SJCRH30 (cell line): ENCODE measurements at regions not wholly inside any gene's neighbourhood (a gene's known extent, or its start where the extent isn't known, plus 50 kb on each side); places are given as distances from the start of the nearest gene placed in this dataset.

ENCODE experiments used
- DNase-seq, 2 experiments: peaks; one replicate each; pipeline ENCODE4 v3.0.0-alpha.2; 2015 to 2020
- H3K27ac ChIP-seq: fragments of 250-450 bp; sonication (Bioruptor Pico); 2 replicates; pipeline ENCODE4 v1.5.1; 2020; ENCODE audit warnings: mild to moderate bottlenecking, moderate library complexity
- H3K27me3 ChIP-seq: fragments of 250-450 bp; sonication (Bioruptor Pico); 2 replicates; pipeline ENCODE4 v1.5.1; 2020; ENCODE audit warnings: mild to moderate bottlenecking, moderate library complexity
- H3K36me3 ChIP-seq: fragments of 250-450 bp; sonication (Bioruptor Pico); 2 replicates; pipeline ENCODE4 v1.5.1; 2020; ENCODE audit warnings: mild to moderate bottlenecking, moderate library complexity
- H3K4me1 ChIP-seq: fragments of 250-450 bp; sonication (Bioruptor Pico); 2 replicates; pipeline ENCODE4 v1.5.1; 2020; ENCODE audit warnings: mild to moderate bottlenecking, moderate library complexity
- H3K4me3 ChIP-seq: fragments of 250-450 bp; sonication (Bioruptor Pico); 2 replicates; pipeline ENCODE4 v1.5.1; 2020; ENCODE audit warnings: mild to moderate bottlenecking, moderate library complexity
- H3K9me3 ChIP-seq: fragments of 250-450 bp; sonication (Bioruptor Pico); replicated peaks from 2 replicates; pipeline ENCODE4 v1.5.1; 2020; ENCODE audit warnings: mild to moderate bottlenecking, moderate library complexity

DNA sequence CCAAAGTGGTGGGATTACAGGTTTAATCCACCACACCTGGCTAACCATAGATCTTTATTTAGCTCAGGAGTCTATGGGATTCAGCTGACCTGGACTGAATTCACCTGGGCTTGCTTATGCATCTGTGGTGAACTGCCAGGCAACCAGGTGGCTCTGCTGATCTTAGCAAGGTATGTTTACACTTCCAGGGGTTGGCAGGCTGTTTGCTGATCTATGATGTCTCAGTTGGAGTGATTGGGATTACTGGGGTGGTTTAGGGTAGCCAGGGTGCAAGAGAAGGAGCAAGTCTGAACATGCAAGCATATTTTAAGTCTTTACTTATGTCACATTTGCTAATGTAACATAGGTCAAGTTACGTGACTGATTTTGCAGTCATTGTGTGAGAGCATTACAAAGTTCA lies 63.6 kb upstream of the JAK2 start:
- H3K36me3 ChIP-seq, result no peaks in the 10 kb centered on the region
- no peaks in the 10 kb centered on the region for H3K27me3 ChIP-seq
- H3K4me3 ChIP-seq, result no peak overlapping the region
- no peak for DNase-seq
- no peaks in the 10 kb centered on the region for H3K4me1 ChIP-seq
- no peaks in the 10 kb centered on the region for H3K9me3 ChIP-seq
- no peak overlapping the region for H3K27ac ChIP-seq

DNA sequence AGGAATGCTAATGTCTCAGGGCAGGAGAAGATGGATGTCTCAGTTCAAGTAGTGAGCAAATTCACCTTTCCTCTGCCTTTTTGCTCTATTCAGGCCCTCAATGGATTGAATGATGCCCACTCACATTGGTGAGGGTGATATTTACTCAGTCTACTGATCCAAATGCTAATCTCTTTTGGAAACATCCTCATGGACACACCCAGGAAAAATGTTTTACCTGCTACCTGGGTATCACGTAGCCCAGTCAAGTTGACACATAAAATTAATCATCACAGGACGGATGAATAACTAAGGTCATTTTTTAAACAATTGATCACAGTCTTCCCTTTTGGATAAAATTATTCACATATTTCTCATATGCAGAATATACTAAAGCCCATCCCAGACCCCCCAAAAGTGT lies 63.0 kb upstream of the JAK2 start:
- Histone ChIP-seq H3K27me3 (no peaks in the 10 kb centered on the region), H3K27ac (no peak overlapping the region)

GRCh38 chr9:4922730-4923129 lies 62.3 kb upstream of the JAK2 start:
- Histone ChIP-seq H3K27me3 (no peaks in the 10 kb centered on the region), H3K4me1 (no peaks in the 10 kb centered on the region), H3K27ac (no peak overlapping the region), H3K4me3 (no peak overlapping the region), H3K36me3 (no peaks in the 10 kb centered on the region), H3K9me3 (no peaks in the 10 kb centered on the region)
- no peak for DNase-seq

More for the DNA sequence above, 63.0 kb upstream of the JAK2 start:
- H3K4me3 ChIP-seq, result no peak overlapping the region
- H3K9me3 ChIP-seq, result no peaks in the 10 kb centered on the region
- H3K36me3 ChIP-seq, result no peaks in the 10 kb centered on the region
- no peaks in the 10 kb centered on the region for H3K4me1 ChIP-seq
- DNase-seq, result no peak

- no peaks in the 10 kb centered on the region for H3K9me3 ChIP-seq
- no peaks in the 10 kb centered on the region for H3K4me1 ChIP-seq
- DNase-seq, result no peak
- no peak overlapping the region for H3K27ac ChIP-seq
- H3K36me3 ChIP-seq, result no peaks in the 10 kb centered on the region
- H3K4me3 ChIP-seq, result no peak overlapping the region
- no peaks in the 10 kb centered on the region for H3K27me3 ChIP-seq
Observed at GRCh38 chr9:4923141-4923540, 61.9 kb upstream of the JAK2 start.

- Histone ChIP-seq H3K36me3 (no peaks in the 10 kb centered on the region), H3K9me3 (no peaks in the 10 kb centered on the region), H3K4me3 (no peak overlapping the region), H3K4me1 (no peaks in the 10 kb centered on the region), H3K27ac (no peak overlapping the region), H3K27me3 (no peaks in the 10 kb centered on the region)
- DNase-seq, result peak in 1 of 2 experiments; percentile 8
Observed at GRCh38 chr9:4923580-4924544, 61.2 kb upstream of the JAK2 start.

GRCh38 chr9:4926239-4926638 lies 58.8 kb upstream of the JAK2 start:
- Histone ChIP-seq H3K27ac (no peak overlapping the region), H3K9me3 (no peaks in the 10 kb centered on the region), H3K4me3 (no peak overlapping the region), H3K27me3 (no peaks in the 10 kb centered on the region), H3K36me3 (no peaks in the 10 kb centered on the region), H3K4me1 (no peaks in the 10 kb centered on the region)
- no peak for DNase-seq

DNA sequence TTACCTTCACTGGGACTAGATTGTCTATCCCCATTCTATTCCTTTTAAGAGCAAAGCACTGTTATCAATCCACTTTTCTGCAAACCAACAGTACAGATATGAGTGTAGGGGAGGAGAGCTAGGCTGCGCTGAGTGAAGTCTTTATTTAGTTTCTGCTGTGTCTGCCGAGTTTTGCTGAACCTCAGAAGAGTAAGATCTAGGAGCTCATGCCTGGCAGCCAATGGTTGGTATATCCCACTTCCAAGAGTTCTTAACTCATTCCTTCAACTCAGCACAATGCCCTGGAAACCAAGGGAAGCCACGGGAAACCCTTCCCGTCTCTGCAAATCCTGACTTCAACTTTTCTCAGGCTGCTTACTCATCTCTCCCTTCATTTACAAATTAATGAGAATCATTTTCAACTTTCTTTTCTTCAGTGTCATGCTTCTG lies 58.0 kb upstream of the JAK2 start:
- H3K27ac ChIP-seq, result no peak overlapping the region
- H3K9me3 ChIP-seq, result no peaks in the 10 kb centered on the region
- no peaks in the 10 kb centered on the region for H3K36me3 ChIP-seq
- no peak for DNase-seq
- no peak overlapping the region for H3K4me3 ChIP-seq
- no peaks in the 10 kb centered on the region for H3K27me3 ChIP-seq
- H3K4me1 ChIP-seq, result no peaks in the 10 kb centered on the region

- Histone ChIP-seq H3K4me1 (no peaks in the 10 kb centered on the region), H3K9me3 (no peaks in the 10 kb centered on the region), H3K4me3 (no peak overlapping the region), H3K27ac (no peak overlapping the region), H3K27me3 (no peaks in the 10 kb centered on the region), H3K36me3 (no peaks in the 10 kb centered on the region)
- DNase-seq, result no peak
Observed at GRCh38 chr9:4927701-4928100, 57.4 kb upstream of the JAK2 start.

DNA sequence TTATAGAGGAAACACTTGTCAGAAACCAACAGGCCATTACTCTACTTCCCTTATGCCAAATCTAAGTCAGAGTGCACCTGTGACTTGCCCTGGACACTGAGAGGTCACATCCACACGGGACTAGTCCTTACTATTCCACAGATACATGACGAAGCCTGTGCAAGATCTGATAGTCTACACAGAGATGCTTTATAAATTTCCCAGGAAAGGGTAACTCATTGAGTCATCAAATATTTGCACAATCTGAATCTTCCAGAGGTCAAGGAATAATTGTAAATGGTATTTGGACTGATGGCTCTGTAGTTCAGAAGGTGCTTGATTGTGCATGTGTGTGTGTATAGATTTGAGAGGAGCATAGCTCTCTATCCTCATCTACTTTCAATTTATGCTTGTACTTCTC lies 55.2 kb upstream of the JAK2 start:
- no peaks in the 10 kb centered on the region for H3K9me3 ChIP-seq
- H3K4me3 ChIP-seq, result no peak overlapping the region
- no peaks in the 10 kb centered on the region for H3K36me3 ChIP-seq
- no peaks in the 10 kb centered on the region for H3K4me1 ChIP-seq
- no peaks in the 10 kb centered on the region for H3K27me3 ChIP-seq
- no peak overlapping the region for H3K27ac ChIP-seq
- DNase-seq, result no peak

GRCh38 chr9:4932681-4933080 lies 52.4 kb upstream of the JAK2 start:
- H3K4me3 ChIP-seq, result no peak overlapping the region
- H3K27me3 ChIP-seq, result no peaks in the 10 kb centered on the region
- no peak overlapping the region for H3K27ac ChIP-seq
- no peak for DNase-seq
- no peaks in the 10 kb centered on the region for H3K9me3 ChIP-seq
- H3K4me1 ChIP-seq, result no peaks in the 10 kb centered on the region
- no peaks in the 10 kb centered on the region for H3K36me3 ChIP-seq

GRCh38 chr9:4933177-4933576 lies 51.9 kb upstream of the JAK2 start:
- no peaks in the 10 kb centered on the region for H3K36me3 ChIP-seq
- no peaks in the 10 kb centered on the region for H3K27me3 ChIP-seq
- H3K27ac ChIP-seq, result no peak overlapping the region
- DNase-seq, result no peak
- no peaks in the 10 kb centered on the region for H3K9me3 ChIP-seq
- no peaks in the 10 kb centered on the region for H3K4me1 ChIP-seq
- H3K4me3 ChIP-seq, result no peak overlapping the region

GRCh38 chr9:4933861-4934260 lies 51.2 kb upstream of the JAK2 start:
- H3K36me3 ChIP-seq, result no peaks in the 10 kb centered on the region
- no peaks in the 10 kb centered on the region for H3K27me3 ChIP-seq
- no peak overlapping the region for H3K27ac ChIP-seq
- no peaks in the 10 kb centered on the region for H3K9me3 ChIP-seq
- no peaks in the 10 kb centered on the region for H3K4me1 ChIP-seq
- no peak overlapping the region for H3K4me3 ChIP-seq
- DNase-seq, result no peak

DNA sequence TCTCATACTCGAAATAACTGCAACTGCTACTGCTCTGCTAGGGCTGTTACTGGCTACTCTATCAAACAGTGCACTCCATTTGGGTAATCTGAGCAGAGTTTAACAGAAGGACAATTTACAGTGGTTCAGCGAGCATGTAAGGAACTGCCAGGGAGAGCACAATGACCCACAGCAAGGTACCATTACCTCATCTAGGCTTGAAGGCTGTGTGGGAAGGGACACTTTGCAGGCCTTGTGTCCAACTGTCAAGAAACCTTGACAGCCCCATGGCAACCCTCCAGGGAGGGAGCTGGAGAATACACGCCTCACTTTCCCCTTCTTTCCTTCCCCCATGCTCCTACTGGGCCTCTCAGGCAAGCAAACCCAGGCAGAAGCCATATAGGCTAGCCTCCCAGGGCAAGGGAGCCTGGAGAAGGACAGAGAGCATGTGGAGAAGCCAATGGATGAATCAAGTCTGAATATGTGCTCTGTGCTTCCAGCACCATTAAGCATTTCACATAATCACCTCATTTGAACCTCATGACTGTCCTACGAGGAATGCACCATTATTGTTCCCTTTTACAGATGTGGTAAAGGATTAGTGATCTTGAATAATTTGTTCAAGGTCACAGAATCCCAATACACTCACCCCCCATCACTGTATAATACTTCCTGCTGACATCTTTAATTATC lies 49.9 kb upstream of the JAK2 start:
- H3K27me3 ChIP-seq, result no peaks in the 10 kb centered on the region
- H3K9me3 ChIP-seq, result no peaks in the 10 kb centered on the region
- no peaks in the 10 kb centered on the region for H3K36me3 ChIP-seq
- H3K4me1 ChIP-seq, result no peaks in the 10 kb centered on the region
- no peak overlapping the region for H3K4me3 ChIP-seq
- no peak overlapping the region for H3K27ac ChIP-seq
- no peak for DNase-seq
